Stomach (tissue), 4 donors: ENCODE measurements at regions not wholly inside any gene's neighbourhood (a gene's known extent, or its start where the extent isn't known, plus 50 kb on each side); places are given as distances from the start of the nearest gene placed in this dataset.

Experiments
- CTCF ChIP-seq, 7 experiments: fragments of 450-650 bp in 4 of 7; fragments of 200-600 bp in 3 of 7; sonication (generic) in 3 of 7; IDR thresholded peaks; one replicate each; pipeline ENCODE4 v1.5.1; 2016 to 2019; ENCODE audit warnings: antibody characterized with exemption in 7 of 7, control low read depth in 2 of 7, mild to moderate bottlenecking in 1 of 7
- POLR2AphosphoS5 ChIP-seq, 3 donors: sonication (generic); formaldehyde crosslinking; IDR thresholded peaks; one replicate each; pipeline ENCODE4 v1.6.1; 2016; ENCODE audit warnings: antibody characterized with exemption in 3 of 3

GRCh38 chr9:88775559-88775958 is 215.7 kb upstream of the S1PR3 start:
- TF ChIP-seq POLR2AphosphoS5 (IDR thresholded peaks at IDR 0.05) (no peak), CTCF (IDR thresholded peaks at IDR 0.05) (no peak)
